ENCODE measurements at regions not wholly inside any gene's neighbourhood (a gene's known extent, or its start where the extent isn't known, plus 50 kb on each side); places are given as distances from the start of the nearest gene placed in this dataset.

GRCh38 chr15:55113736-55114135 lies 83.0 kb downstream of the RSL24D1 start:
- TF ChIP-seq CTCF (conservative IDR thresholded peaks at IDR 0.05) (no peak), ZFX (IDR thresholded peaks at IDR 0.05) (no peak)
